ENCODE measurements at regions not wholly inside any gene's neighbourhood (a gene's known extent, or its start where the extent isn't known, plus 50 kb on each side); places are given as distances from the start of the nearest gene placed in this dataset.
A peak's percentile ranks its signal among the peaks of the same experiment; 100 is the strongest.
"Not testable (repeated sequence)": the region's sequence is repeated elsewhere in the genome, so short reads cannot be mapped to it uniquely, and the experiment has no call there.

DNA sequence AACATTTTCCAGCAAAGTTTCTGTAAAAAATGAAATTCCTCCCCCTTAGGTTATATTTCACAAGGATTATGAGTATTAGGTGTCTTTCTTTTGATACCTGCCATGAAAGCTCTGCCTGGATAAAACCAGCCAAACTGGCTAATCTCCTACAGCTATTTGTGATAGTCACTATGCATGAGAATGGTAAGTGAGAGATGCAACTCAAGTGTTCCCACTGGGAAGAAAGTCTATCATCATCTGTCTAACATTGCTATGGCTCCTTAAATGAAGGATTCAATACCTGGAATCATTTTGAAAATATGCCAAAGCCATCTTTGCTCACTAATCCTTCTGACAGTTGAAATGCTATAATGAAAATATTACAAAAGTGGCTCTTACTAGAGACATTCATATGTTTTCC is 339.9 kb upstream of the LRRTM4 start:
- no peak for DNase-seq

GRCh38 chr2:77864426-77864825 is 342.2 kb upstream of the LRRTM4 start:
- DNase-seq = no peak

DNA sequence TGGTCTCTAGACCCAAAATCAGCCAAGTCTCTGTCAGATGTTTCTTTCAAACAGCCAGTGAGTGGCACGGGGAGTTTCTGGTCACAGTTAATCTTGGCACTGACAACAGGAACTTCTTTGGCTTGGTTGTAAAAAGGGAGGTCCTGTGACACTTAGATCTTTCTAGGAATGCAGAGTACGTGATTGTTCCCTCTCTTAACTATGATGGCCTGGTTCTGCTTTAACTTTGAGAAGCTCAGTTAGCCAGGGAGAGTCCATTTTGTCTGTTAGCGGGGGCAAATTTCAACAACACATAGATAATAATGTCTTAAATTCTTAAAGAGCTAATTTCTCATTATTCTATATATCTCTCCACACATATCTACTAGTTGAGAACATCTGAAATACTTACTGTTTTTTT is 344.5 kb upstream of the LRRTM4 start:
- DNase-seq = no peak

DNA sequence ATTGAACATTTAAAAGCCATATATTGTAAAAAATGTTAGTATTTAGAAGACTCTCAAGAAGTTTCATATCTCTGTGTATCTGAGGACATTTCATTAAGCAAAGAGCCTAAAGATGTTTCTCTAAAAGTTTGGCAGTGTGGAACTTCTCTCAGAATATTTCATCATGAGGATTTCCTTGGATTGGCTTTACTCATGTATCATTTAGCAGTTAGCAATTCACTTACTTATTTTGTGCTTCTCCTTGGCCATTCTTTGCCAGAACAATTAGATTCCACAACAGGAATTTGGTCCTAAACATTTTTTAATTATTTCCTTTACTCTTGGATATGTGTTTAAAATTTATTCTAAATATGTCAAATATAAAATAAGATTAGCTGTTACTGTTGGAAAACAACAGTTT is 345.0 kb upstream of the LRRTM4 start:
- no peak for DNase-seq

DNA sequence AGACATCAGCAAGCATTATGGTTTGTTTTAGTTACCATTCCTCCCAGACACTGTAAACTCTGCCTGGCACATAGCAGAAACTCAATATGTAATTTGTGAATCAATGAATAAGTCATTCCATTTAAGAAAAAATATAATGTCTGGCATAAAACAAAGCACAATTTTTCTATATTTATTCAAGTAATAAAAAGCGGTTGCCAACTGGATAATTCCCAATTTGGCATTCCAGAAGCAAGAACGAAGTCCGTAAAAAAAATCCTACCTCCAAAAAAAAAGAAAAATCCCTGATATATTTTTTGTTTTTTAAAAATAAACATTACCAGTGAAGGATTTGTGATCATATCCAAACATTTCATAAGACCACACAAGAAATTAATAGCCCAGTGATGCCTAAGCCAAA is 351.3 kb upstream of the LRRTM4 start:
- no peak for DNase-seq

DNA sequence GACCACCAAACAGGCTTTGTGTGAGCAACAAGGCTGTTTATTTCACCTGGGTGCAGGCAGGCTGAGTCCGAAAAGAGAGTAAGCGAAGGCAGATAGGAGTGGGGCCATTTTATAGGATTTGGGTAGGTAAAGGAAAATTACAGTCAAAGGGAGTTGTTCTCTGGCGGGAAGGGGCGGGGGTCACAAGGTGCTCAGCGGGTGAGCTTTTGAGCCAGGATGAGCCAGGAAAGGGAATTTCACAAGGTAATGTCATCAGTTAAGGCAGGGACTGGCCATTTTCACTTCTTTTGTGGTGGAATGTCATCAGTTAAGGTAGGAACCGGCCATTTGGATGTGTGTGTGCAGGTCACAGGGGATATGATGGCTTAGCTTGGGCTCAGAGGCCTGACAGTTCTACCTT is 378.0 kb upstream of the LRRTM4 start:
- not testable (repeated sequence) for DNase-seq

DNA sequence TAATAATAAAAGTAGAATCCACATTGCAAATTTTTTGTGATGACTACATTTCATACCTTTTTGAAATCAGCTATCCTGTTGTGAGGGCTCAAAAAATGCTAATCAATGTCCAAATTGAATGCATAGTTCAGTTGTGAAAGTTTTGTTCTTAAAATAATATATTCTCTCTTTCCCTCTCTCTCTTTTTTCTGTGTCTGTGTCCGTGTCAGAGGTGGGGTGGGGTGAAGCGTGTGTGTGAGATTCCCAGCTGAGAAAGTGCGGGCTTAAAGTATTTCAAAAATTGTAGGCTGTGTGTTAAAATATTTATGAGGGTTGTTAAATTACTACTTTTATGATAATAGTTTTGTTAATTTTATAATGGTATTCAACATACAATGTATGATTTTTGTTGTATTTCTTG is 388.0 kb upstream of the LRRTM4 start:
- no peak for DNase-seq

DNA sequence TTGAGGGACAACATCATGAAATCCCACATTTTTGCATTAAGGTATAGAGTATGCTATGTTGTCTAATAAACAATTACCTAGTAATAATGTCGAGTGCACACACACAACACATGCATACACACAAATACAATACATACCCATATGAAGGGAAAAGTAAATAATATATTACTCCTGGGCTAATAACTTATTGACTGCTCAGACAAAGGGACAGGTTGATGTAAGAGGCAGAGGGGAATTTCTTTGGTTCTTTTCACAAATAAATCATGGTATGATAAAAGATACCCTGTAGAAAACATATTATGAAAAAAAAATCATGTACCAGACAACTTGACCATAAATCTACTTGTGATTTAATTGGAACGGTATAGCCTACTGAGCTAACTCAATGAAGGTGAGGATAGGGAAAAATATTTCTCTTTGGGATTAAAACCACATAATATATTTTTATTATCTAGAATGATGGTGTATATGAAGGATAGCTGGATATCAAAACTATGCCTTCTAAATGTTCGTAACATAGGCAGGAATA is 398.7 kb upstream of the LRRTM4 start:
- no peak for DNase-seq

GRCh38 chr2:77922567-77922966 is 400.4 kb upstream of the LRRTM4 start:
- DNase-seq = no peak

- no peak for DNase-seq
These were observed 415.2 kb upstream of the LRRTM4 start for GRCh38 chr2:77937366-77937765.

DNA sequence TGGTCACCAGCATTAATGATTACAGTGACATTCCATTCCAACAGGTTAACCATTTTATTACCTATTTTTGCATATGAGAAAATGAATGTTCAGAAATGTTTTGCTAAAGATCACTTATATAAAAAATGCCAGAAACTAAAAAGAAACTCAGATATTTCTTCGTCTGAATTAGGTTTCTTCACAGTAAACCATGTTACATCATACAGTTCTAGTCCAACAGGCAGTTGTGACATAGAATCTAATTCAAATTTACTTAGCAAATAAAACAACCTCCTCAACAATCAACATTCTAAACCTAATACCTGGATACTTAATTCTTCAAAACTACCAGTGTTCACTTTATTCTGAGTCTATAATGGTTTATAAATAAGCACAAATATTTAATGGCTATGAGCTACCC is 416.3 kb upstream of the LRRTM4 start:
- no peak for DNase-seq

DNA sequence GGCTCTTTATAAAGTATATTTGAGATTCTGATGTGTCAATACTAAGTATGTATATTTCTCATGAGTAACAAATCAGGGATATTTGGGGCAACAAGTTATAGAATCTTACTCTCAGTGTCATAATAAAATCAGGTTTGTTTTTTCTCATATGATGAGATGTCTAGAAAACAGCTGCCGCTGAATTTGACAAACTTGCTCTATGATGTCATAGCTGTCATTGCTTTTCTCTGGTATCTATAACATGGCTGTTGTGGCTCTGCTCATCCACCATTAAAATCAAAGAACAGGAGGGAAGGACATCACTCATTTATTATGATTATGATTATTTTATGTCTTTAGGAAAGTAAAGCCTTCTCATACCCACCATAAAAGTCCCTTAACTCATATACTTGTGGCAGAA is 417.2 kb upstream of the LRRTM4 start:
- DNase-seq = no peak

GRCh38 chr2:77939801-77940200 is 417.6 kb upstream of the LRRTM4 start:
- no peak for DNase-seq

- no peak for DNase-seq
These were observed 432.8 kb upstream of the LRRTM4 start for GRCh38 chr2:77954931-77955330.

GRCh38 chr2:77962943-77963342 is 440.8 kb upstream of the LRRTM4 start:
- DNase-seq = no peak

GRCh38 chr2:77977471-77978063 is 455.4 kb upstream of the LRRTM4 start:
- no peak for DNase-seq

GRCh38 chr2:77995161-77995560 is 473.0 kb upstream of the LRRTM4 start:
- DNase-seq = no peak

DNA sequence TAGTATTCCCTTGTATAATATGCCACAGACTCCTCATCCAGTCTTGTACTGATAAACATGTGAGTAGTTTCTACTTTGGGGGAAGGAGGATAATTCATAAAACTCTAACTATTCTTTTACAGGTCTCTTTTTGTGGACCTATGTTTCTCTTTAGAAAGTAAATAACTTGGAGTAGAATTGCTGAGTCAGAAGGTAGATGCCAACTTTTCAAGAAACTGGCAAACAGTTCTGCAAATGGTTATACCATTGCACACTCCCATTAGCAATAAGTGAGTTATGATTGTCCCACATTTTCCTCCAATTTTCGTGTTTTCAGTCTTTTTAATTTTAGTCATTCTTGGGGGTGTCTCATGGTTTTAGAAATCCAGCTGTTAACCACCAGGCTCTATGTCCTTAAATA is 477.2 kb upstream of the LRRTM4 start:
- DNase-seq = no peak

- DNase-seq = no peak
These were observed 487.1 kb upstream of the LRRTM4 start for GRCh38 chr2:78009289-78009688.

GRCh38 chr2:78011251-78011650 is 489.1 kb upstream of the LRRTM4 start:
- DNase-seq = no peak

DNA sequence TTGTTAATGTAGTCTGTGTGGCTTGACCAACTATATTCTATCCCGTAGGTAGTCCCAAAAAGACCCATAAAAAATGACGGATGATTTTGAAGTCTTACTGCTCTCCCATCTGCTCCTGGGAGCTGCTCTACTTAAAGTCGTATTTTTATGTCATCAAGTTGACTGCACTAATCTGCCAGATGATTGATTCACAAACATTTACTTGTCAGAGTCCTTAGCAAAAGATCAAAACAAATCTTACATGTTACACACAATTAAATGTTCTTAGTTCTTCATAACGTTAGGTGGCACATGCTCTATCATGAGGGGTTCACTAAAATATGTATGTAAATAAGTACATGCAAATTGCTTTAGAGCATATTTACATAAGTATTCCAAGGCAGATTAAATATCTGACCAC is 498.3 kb upstream of the LRRTM4 start:
- no peak for DNase-seq

DNA sequence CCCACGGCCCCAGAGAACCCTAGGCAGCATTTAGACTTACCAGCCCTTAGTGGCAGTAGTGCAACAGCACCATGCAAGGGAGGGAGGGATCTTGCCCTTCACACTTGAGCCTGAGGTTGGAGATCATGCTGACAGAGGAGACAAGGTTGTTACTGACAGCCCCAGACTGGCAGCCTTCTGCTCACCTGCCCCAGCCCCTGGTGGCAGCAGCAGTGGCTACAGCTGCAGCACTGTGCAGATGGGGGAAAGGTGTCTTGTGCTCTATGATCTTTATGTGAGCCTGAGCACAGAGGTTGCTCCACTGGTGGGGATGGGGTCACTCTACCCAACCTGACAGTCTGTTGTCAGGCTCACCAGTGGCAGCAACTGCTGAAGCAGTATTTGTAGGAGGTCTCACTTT is 501.2 kb upstream of the LRRTM4 start:
- no peak for DNase-seq

GRCh38 chr2:78024996-78025395 is 502.8 kb upstream of the LRRTM4 start:
- DNase-seq = no peak

- no peak for DNase-seq
These were observed 507.3 kb upstream of the LRRTM4 start for GRCh38 chr2:78029392-78029995.

GRCh38 chr2:78034706-78035105 is 512.5 kb upstream of the LRRTM4 start:
- DNase-seq = peak; percentile 2
